HCT116 (cell line): ENCODE measurements at regions not wholly inside any gene's neighbourhood (a gene's known extent, or its start where the extent isn't known, plus 50 kb on each side); places are given as distances from the start of the nearest gene placed in this dataset.

Source experiments
- ATAC-seq: fragments of 200-7000 bp; cut with Tn5 transposase; 2 replicates; pipeline ENCODE4 v1.9.1; 2020; ENCODE audit warnings: mild to moderate bottlenecking, moderate library complexity
- BruUV-seq: library from RNA; stranded (reverse); fragments of 400-500 nt; replicated peaks from 2 replicates; lab custom pipeline; 2021; lab: Mats Ljungman, UMichigan
- CTCF ChIA-PET: fragments of 300-600 bp; sonication (Branson Sonifier 250); formaldehyde crosslinking; loops from one replicate; lab custom pipeline; 2021; ENCODE audit warnings: antibody characterized with exemption; lab: Charles Lee
- POLR2A ChIA-PET: fragments of 300-600, 350-600 bp; sonication (Branson Sonifier 250); formaldehyde crosslinking; loops from one replicate; lab custom pipeline; 2021; ENCODE audit warnings: antibody characterized with exemption; lab: Charles Lee
- RAD21 ChIA-PET, 2 experiments: fragments of 300-600 bp; sonication (Branson Sonifier 250); formaldehyde crosslinking; loops; one replicate each; lab custom pipeline; 2023; ENCODE audit warnings: low total read pairs in 2 of 2; ENCODE audit not compliant: uncharacterized antibody in 2 of 2, unreplicated experiment in 2 of 2, low non-redundant PET in 1 of 2; lab: Charles Lee
- DNase-seq: peaks from one replicate; pipeline ENCODE4 v3.0.0-alpha.2; 2010; ENCODE audit warnings: low read depth, low spot score
- H2AFZ ChIP-seq: fragments of 200-600 bp; shearing (Covaris generic), sonication (generic); 2 replicates; pipeline ENCODE4 v1.6.1; 2017; ENCODE audit warnings: low read depth, mixed run types, mixed read lengths, antibody characterized with exemption, low read length; ENCODE audit not compliant: poor library complexity, severe bottlenecking
- H3K27ac ChIP-seq: 2 replicates; pipeline ENCODE4 v1.5.1; 2012; ENCODE audit warnings: low read depth, low read length
- H3K27me3 ChIP-seq: fragments of 200-600 bp; sonication (generic); 2 replicates; pipeline ENCODE4 v1.6.1; 2016; ENCODE audit warnings: mixed run types, low read length, mixed read lengths; ENCODE audit not compliant: insufficient read depth
- H3K36me3 ChIP-seq, 2 experiments: fragments of 200-500 bp in 1 of 2; fragments of 200-600 bp in 1 of 2; sonication (Bioruptor generic) in 1 of 2; sonication (generic) in 1 of 2; 2 replicates each; pipeline versions ENCODE4 v1.5.1 to v1.6.1; 2014 to 2016; ENCODE audit warnings: low read length in 2 of 2, inconsistent platforms in 1 of 2, mixed read lengths in 1 of 2, mixed run types in 1 of 2; ENCODE audit not compliant: insufficient read depth in 2 of 2, control insufficient read depth in 1 of 2
- H3K4me1 ChIP-seq, 2 experiments: fragments of 200-600 bp in 1 of 2; sonication (generic) in 1 of 2; 2 replicates each; pipeline versions ENCODE4 v1.5.1 to v1.6.1; 2012 to 2017; ENCODE audit warnings: low read length in 2 of 2, inconsistent platforms in 1 of 2, mild to moderate bottlenecking in 1 of 2, mixed read lengths in 1 of 2, mixed run types in 1 of 2, moderate library complexity in 1 of 2; ENCODE audit not compliant: insufficient read depth in 2 of 2, control insufficient read depth in 1 of 2
- H3K4me2 ChIP-seq: fragments of 200-600 bp; sonication (generic); 2 replicates; pipeline ENCODE4 v1.6.1; 2017; ENCODE audit warnings: mixed run types, low read length, mixed read lengths
- H3K4me3 ChIP-seq, 2 experiments: fragments of 200-600 bp in 1 of 2; sonication (generic) in 1 of 2; replicated peaks in 1 of 2; 2 replicates each; pipeline ENCODE4 v1.5.1; 2011 to 2016; ENCODE audit warnings: low read length in 2 of 2, control low read depth in 1 of 2, low read depth in 1 of 2, mild to moderate bottlenecking in 1 of 2, mixed read lengths in 1 of 2, mixed run types in 1 of 2
- H3K79me2 ChIP-seq: fragments of 200-600 bp; sonication (generic); 2 replicates; pipeline ENCODE4 v1.6.1; 2017; ENCODE audit warnings: mild to moderate bottlenecking, mixed run types, low read length, moderate library complexity, mixed read lengths; ENCODE audit not compliant: insufficient read depth
- H3K9ac ChIP-seq: fragments of 200-600 bp; sonication (generic); 2 replicates; pipeline ENCODE4 v1.6.1; 2016; ENCODE audit warnings: low read length, mixed read lengths
- H3K9me2 ChIP-seq: fragments of 200-600 bp; sonication (generic), shearing (Covaris generic); 2 replicates; pipeline ENCODE4 v1.6.1; 2017; ENCODE audit warnings: mixed run types, mild to moderate bottlenecking, moderate library complexity; ENCODE audit not compliant: insufficient read depth
- H3K9me3 ChIP-seq, 2 experiments: fragments of 200-500 bp in 1 of 2; fragments of 200-600 bp in 1 of 2; sonication (Bioruptor generic) in 1 of 2; sonication (generic) in 1 of 2; 2 replicates each; pipeline ENCODE4 v1.6.1; 2014 to 2017; ENCODE audit warnings: low read length in 2 of 2, mixed read lengths in 2 of 2, inconsistent platforms in 1 of 2, low read depth in 1 of 2, mild to moderate bottlenecking in 1 of 2, mixed run types in 1 of 2, moderate library complexity in 1 of 2; ENCODE audit not compliant: control insufficient read depth in 1 of 2, insufficient read depth in 1 of 2
- H4K20me1 ChIP-seq: fragments of 200-600 bp; sonication (generic), shearing (Covaris generic); 2 replicates; pipeline ENCODE4 v1.6.1; 2017; ENCODE audit warnings: mixed run types, mild to moderate bottlenecking, moderate library complexity; ENCODE audit not compliant: insufficient read depth
- CEBPB ChIP-seq: IDR thresholded peaks from 2 replicates; pipeline ENCODE4 v1.6.1; 2012; ENCODE audit warnings: low read depth
- EGR1 ChIP-seq: IDR thresholded peaks from 2 replicates; pipeline ENCODE4 v1.6.1; 2012; ENCODE audit warnings: low read depth
- ELF1 ChIP-seq: IDR thresholded peaks from 2 replicates; pipeline ENCODE4 v1.6.1; 2012; ENCODE audit warnings: low read depth, borderline replicate concordance
- EZH2 ChIP-seq: fragments of 200-600 bp; sonication (generic); IDR thresholded peaks from 2 replicates; pipeline ENCODE4 v1.6.1; 2017; ENCODE audit warnings: antibody characterized with exemption, mixed run types
- EZH2phosphoT487 ChIP-seq: fragments of 200-600 bp; IDR thresholded peaks from 2 replicates; pipeline ENCODE4 v1.6.1; 2018; ENCODE audit warnings: antibody characterized with exemption, borderline replicate concordance
- FOSL1 ChIP-seq: IDR thresholded peaks from 2 replicates; pipeline ENCODE4 v1.6.1; 2012; ENCODE audit warnings: low read depth
- JUND ChIP-seq: IDR thresholded peaks from 2 replicates; pipeline ENCODE4 v1.6.1; 2012
- MAX ChIP-seq: IDR thresholded peaks from 2 replicates; pipeline ENCODE4 v1.6.1; 2012
- POLR2A ChIP-seq: IDR thresholded peaks from 2 replicates; pipeline ENCODE4 v1.7.0; 2011; ENCODE audit warnings: borderline replicate concordance; ENCODE audit not compliant: insufficient read depth, insufficient read length; ENCODE audit errors: extremely low read depth
- RAD21 ChIP-seq: IDR thresholded peaks from 2 replicates; pipeline ENCODE4 v1.6.1; 2012; ENCODE audit warnings: low read depth, mild to moderate bottlenecking
- SIN3A ChIP-seq: IDR thresholded peaks from 2 replicates; pipeline ENCODE4 v1.6.1; 2012; ENCODE audit warnings: low read depth
- TCF7L2 ChIP-seq: IDR thresholded peaks from 2 replicates; pipeline ENCODE4 v1.7.0; 2011; ENCODE audit warnings: borderline replicate concordance, inconsistent platforms; ENCODE audit not compliant: insufficient read depth, insufficient read length; ENCODE audit errors: extremely low read depth
- YY1 ChIP-seq: IDR thresholded peaks from 2 replicates; pipeline ENCODE4 v1.6.1; 2011; ENCODE audit warnings: low read length, low read depth, moderate library complexity, mild to moderate bottlenecking; ENCODE audit not compliant: insufficient replicate concordance; ENCODE audit errors: extremely low read depth
- ZBTB33 ChIP-seq: IDR thresholded peaks from 2 replicates; pipeline ENCODE4 v1.6.1; 2011; ENCODE audit warnings: mild to moderate bottlenecking, low read length, moderate library complexity; ENCODE audit not compliant: insufficient replicate concordance; ENCODE audit errors: extremely low read depth
- ZFX ChIP-seq: fragments of 450-650 bp; IDR thresholded peaks from 2 replicates; pipeline ENCODE4 v1.6.1; 2017
- ZNF274 ChIP-seq: fragments of 200-500 bp; sonication (Bioruptor generic); IDR thresholded peaks from 2 replicates; pipeline ENCODE4 v1.6.1; 2014; ENCODE audit warnings: mild to moderate bottlenecking, low read depth, low read length, inconsistent platforms
- intact Hi-C: fragments of 100-400 bp; cut with micrococcal nuclease; formaldehyde crosslinking; loops from 2 replicates; pipeline ENCODE4 v1.10.0; 2022
- TF ChIP-seq, protein P1 (sequence below): IDR thresholded peaks from 2 replicates; pipeline ENCODE4 v1.6.1; 2012; ENCODE audit warnings: low read depth
- TF ChIP-seq, protein P2 (sequence below), 3 experiments: fragments of 200-600 bp in 1 of 3; sonication (generic) in 1 of 3; IDR thresholded peaks in 2 of 3; conservative IDR thresholded peaks in 1 of 3; 2 replicates each; pipeline ENCODE4 v1.5.1; 2012 to 2017; ENCODE audit warnings: low read depth in 2 of 3, low read length in 2 of 3, antibody characterized with exemption in 1 of 3, borderline replicate concordance in 1 of 3, control low read depth in 1 of 3, mild to moderate bottlenecking in 1 of 3, mixed read lengths in 1 of 3, mixed run types in 1 of 3, moderate library complexity in 1 of 3; ENCODE audit not compliant: insufficient read depth in 1 of 3

DNA sequence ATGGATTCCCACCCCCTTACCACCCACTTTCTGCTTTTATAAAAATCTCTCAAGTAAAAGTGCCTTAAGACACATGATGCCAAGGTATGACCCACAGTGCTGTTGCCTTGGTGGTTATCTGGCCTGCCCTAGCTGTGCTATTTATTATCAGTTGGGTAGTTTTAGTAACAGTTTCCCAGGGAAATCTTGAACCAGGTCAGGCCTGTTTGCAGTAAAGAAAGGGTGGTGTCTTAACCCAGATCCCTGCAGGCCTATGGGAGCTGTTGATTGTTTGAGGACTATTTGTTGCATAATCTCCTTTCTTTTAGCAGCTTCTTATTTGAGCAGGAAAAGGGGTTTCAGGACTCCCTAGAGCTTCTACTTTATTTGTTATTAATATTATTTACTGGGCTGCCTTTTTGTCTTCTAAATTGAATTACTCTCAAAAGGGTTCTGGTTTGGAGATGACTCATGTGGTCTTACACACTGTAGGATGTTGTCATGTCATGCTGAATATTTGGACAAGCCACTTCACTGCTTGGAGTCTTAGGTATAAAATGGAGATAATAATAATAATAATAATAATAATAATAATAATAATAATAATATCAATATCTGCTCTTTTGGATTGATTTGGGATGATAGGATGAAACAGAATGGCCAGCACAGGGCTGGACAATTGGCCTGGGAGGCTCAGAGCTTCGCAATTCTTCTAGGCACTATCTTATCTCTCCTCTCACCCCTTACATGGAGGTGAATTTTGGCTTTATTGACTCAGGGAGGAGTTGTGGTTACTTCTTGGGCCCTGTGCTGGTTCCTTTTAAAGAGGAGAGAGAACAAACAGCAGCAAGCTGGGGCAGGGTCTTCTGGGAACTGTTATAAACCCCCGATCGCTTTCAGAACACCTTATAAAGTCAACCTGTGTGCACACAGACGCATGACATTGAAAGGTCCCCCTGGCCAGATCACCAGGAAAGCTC, 252.1 kb downstream of the PRDM2 start:
- H3K4me3 ChIP-seq, result no peak overlapping the region
- no peak overlapping the region for H3K4me2 ChIP-seq
- no peak overlapping the region for H2AFZ ChIP-seq
- ChIA-PET CTCF (no interaction called here), POLR2A (no interaction called here), RAD21 (no interaction called here)
- intact Hi-C loops, result no loop called here
- H3K9me3 ChIP-seq, result no peaks in the 10 kb centered on the region
- BruUV-seq, result no TSS peak
- no peak overlapping the region for H3K9ac ChIP-seq
- TF ChIP-seq JUND (no peak), ZNF274 (no peak), TCF7L2 (no peak), FOSL1 (no peak), SIN3A (no peak), EZH2phosphoT487 (no peak), MAX (no peak), EZH2 (no peak), ZBTB33 (no peak), CEBPB (no peak), POLR2A (no peak), ELF1 (no peak), EGR1 (no peak), YY1 (no peak), RAD21 (no peak), ZFX (no peak)
- TF ChIP-seq, protein P1, sequence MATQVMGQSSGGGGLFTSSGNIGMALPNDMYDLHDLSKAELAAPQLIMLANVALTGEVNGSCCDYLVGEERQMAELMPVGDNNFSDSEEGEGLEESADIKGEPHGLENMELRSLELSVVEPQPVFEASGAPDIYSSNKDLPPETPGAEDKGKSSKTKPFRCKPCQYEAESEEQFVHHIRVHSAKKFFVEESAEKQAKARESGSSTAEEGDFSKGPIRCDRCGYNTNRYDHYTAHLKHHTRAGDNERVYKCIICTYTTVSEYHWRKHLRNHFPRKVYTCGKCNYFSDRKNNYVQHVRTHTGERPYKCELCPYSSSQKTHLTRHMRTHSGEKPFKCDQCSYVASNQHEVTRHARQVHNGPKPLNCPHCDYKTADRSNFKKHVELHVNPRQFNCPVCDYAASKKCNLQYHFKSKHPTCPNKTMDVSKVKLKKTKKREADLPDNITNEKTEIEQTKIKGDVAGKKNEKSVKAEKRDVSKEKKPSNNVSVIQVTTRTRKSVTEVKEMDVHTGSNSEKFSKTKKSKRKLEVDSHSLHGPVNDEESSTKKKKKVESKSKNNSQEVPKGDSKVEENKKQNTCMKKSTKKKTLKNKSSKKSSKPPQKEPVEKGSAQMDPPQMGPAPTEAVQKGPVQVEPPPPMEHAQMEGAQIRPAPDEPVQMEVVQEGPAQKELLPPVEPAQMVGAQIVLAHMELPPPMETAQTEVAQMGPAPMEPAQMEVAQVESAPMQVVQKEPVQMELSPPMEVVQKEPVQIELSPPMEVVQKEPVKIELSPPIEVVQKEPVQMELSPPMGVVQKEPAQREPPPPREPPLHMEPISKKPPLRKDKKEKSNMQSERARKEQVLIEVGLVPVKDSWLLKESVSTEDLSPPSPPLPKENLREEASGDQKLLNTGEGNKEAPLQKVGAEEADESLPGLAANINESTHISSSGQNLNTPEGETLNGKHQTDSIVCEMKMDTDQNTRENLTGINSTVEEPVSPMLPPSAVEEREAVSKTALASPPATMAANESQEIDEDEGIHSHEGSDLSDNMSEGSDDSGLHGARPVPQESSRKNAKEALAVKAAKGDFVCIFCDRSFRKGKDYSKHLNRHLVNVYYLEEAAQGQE, result no peak
- TF ChIP-seq, protein P2, sequence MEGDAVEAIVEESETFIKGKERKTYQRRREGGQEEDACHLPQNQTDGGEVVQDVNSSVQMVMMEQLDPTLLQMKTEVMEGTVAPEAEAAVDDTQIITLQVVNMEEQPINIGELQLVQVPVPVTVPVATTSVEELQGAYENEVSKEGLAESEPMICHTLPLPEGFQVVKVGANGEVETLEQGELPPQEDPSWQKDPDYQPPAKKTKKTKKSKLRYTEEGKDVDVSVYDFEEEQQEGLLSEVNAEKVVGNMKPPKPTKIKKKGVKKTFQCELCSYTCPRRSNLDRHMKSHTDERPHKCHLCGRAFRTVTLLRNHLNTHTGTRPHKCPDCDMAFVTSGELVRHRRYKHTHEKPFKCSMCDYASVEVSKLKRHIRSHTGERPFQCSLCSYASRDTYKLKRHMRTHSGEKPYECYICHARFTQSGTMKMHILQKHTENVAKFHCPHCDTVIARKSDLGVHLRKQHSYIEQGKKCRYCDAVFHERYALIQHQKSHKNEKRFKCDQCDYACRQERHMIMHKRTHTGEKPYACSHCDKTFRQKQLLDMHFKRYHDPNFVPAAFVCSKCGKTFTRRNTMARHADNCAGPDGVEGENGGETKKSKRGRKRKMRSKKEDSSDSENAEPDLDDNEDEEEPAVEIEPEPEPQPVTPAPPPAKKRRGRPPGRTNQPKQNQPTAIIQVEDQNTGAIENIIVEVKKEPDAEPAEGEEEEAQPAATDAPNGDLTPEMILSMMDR (IDR thresholded peaks at IDR 0.05 in 2 of 3, conservative IDR thresholded peaks at IDR 0.05 in 1 of 3; ENCODE audit: borderline replicate concordance in 1 of 3, insufficient read depth in 1 of 3, low read depth in 2 of 3, low read length in 2 of 3), result no peak
- H3K36me3 ChIP-seq, result no peaks in the 10 kb centered on the region
- peaks cover 13% of the 10 kb centered on the region; the same call in 1 of the 2 replicates for H3K27me3 ChIP-seq
- H3K9me2 ChIP-seq, result no peaks in the 10 kb centered on the region
- no peak overlapping the region for H3K27ac ChIP-seq
- no peaks in the 10 kb centered on the region for H3K79me2 ChIP-seq
- H3K4me1 ChIP-seq, result no peaks in the 10 kb centered on the region
- no peaks in the 10 kb centered on the region for H4K20me1 ChIP-seq
- no peak for DNase-seq
- no peak for ATAC-seq
